ENCODE measurements at regions not wholly inside any gene's neighbourhood (a gene's known extent, or its start where the extent isn't known, plus 50 kb on each side); places are given as distances from the start of the nearest gene placed in this dataset.

DNA sequence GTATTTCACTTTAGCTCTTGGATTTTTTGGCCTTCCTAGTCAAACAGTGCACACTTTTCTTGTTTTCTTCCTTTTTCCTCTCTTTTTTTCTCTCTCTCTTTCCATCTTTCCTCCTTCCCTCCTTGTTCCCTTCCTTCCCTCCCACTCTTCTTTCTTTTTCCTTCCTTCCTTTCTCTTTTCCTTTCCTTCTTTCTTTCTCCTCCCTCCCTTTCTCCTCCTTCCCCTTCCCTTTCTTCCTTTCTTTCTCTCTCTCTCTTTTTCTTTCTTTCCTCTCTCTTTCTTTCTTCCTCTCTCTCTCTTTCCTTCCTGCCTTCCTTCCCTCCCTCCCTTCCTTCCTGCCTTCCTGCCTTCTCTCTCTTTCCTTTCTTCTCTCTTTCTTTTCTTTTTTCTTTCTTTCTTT, 181.6 kb upstream of the ELAC2 start:
- TF ChIP-seq, protein P1, sequence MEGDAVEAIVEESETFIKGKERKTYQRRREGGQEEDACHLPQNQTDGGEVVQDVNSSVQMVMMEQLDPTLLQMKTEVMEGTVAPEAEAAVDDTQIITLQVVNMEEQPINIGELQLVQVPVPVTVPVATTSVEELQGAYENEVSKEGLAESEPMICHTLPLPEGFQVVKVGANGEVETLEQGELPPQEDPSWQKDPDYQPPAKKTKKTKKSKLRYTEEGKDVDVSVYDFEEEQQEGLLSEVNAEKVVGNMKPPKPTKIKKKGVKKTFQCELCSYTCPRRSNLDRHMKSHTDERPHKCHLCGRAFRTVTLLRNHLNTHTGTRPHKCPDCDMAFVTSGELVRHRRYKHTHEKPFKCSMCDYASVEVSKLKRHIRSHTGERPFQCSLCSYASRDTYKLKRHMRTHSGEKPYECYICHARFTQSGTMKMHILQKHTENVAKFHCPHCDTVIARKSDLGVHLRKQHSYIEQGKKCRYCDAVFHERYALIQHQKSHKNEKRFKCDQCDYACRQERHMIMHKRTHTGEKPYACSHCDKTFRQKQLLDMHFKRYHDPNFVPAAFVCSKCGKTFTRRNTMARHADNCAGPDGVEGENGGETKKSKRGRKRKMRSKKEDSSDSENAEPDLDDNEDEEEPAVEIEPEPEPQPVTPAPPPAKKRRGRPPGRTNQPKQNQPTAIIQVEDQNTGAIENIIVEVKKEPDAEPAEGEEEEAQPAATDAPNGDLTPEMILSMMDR (IDR thresholded peaks at IDR 0.05; ENCODE audit: insufficient read depth, low read depth, low read length, missing control alignments): no peak
- H3K4me3 ChIP-seq (ENCODE audit: low read length): no peak overlapping the region
- DNase-seq (ENCODE audit: low read depth): no peak

DNA sequence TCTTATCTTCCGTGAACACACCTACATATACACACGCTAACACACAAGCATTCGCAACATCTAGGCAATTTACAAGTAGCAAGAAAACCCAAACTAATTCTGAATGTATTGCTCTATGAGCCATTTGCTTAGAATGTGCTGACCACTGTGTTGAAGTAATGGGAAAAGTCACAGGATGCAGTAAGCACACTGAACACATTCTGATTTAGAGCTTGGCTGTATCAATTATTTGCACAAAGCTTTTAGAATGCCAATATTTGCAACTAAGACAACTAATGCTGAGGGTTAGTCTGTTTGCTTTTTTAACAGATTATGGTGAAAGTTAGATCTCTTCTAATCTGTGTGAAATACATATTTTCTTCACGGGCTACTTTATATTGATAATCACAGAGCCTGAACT, 179.8 kb upstream of the ELAC2 start:
- H3K4me3 ChIP-seq (ENCODE audit: low read length): no peak overlapping the region
- TF ChIP-seq, protein P1 (IDR thresholded peaks at IDR 0.05; ENCODE audit: insufficient read depth, low read depth, low read length, missing control alignments): no peak
- no peak for DNase-seq (ENCODE audit: low read depth)

DNA sequence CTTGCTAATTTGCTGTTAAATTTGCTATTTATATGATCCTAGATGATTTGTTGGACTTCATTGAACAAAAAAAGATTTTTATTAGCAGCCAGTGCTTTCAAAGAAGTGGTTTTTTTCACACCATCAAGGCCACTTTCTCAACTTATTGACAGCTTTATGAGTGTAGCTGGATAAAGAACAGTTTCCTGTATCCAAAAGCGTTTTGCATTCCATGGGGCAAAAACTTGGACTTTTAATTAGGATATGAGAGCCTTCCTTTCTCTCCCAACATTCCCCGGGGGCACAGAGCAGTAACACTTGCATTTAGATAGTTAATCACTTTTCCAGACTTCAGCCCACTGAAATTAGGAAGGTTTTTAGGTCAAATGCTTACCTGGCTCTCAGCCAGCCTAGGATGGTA, 177.1 kb upstream of the ELAC2 start:
- TF ChIP-seq, protein P1 (IDR thresholded peaks at IDR 0.05; ENCODE audit: insufficient read depth, low read depth, low read length, missing control alignments): no peak
- H3K4me3 ChIP-seq (ENCODE audit: low read length): no peak overlapping the region
- DNase-seq (ENCODE audit: low read depth): no peak

DNA sequence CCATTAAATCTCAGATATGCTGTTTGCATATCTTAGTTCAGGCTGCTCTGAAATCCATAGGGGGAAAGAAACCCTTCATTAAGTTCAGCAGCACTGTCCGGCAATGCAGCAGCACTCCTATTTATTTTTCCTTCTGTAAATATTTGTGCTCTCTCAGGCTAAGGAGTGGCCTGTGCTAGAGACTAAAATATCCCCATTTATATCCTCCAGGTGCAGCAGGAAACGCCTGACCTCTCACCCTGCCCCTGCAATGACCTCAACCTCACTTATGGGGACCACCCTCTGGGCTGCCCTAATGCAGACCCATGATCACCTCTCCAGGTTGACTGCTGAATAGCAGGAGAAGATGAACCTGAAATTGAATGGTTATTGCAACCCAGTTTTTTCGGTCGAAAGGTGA, 165.0 kb upstream of the ELAC2 start:
- H3K4me3 ChIP-seq (ENCODE audit: low read length): no peak overlapping the region
- DNase-seq (ENCODE audit: low read depth): no peak
- TF ChIP-seq, protein P1 (IDR thresholded peaks at IDR 0.05; ENCODE audit: insufficient read depth, low read depth, low read length, missing control alignments): no peak

DNA sequence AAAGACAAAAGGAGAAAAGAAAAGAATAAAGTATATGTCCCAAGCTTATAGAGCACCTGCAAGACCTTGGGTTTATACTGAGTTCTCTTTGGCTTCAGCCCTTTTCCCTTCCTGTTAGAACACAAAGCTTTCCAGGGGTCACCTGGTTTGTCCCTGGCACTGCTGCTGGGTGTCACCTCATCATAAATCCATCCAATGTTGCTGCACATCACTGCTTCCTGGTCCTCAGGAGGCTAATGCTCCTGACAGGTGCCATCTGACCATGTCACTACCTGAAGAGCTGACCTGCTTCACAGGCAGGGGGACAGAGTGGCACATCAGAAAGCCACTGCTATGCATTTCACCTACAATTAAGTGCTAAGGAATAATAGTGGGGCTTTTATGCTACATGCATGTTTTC, 164.6 kb upstream of the ELAC2 start:
- TF ChIP-seq, protein P1 (IDR thresholded peaks at IDR 0.05; ENCODE audit: insufficient read depth, low read depth, low read length, missing control alignments): no peak
- H3K4me3 ChIP-seq (ENCODE audit: low read length): no peak overlapping the region
- no peak for DNase-seq (ENCODE audit: low read depth)

DNA sequence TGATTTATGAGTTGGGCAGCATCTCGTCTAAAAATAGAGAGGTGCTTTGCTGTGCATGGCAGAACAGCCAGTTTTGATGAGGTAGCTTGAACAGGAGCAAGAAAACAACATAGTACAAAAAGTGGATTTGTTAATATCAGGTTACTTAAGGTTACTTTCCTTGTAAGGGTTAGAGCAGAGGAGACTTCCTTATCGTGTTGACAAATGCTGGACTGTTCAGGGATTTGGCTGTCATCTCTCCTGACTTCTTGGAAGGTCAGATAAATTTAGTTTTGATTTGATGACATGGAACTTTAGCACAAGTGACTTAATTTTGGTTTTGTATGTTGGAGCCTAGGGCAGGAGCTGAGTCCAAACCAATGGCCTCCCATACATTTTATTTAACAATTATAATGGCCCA, 163.9 kb upstream of the ELAC2 start:
- TF ChIP-seq, protein P1 (IDR thresholded peaks at IDR 0.05; ENCODE audit: insufficient read depth, low read depth, low read length, missing control alignments): no peak
- no peak for DNase-seq (ENCODE audit: low read depth)
- H3K4me3 ChIP-seq (ENCODE audit: low read length): no peak overlapping the region

DNA sequence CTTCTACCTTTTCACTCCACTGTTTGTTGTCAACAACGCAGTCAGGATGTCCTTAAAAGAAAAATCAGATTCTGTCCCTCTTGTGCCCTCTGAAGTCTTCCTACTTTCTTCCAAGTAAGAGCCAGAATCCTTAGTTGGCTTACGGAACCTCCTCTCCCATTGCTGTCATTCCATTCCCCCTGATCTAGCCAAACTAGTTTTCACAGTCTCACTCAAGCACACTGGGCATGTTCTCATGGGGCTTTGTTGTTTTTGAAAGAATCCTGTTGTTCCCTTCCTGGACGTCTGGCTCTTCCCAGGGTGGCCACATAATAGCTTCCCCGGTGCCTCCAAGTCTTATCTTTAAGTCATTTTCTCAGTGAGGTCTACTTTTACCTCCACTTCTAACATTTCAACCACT, 158.6 kb upstream of the ELAC2 start:
- H3K4me3 ChIP-seq (ENCODE audit: low read length): no peak overlapping the region
- DNase-seq (ENCODE audit: low read depth): peak; percentile 9
- TF ChIP-seq, protein P1 (IDR thresholded peaks at IDR 0.05; ENCODE audit: insufficient read depth, low read depth, low read length, missing control alignments): no peak
